Epithelial cell of prostate (primary cell): ENCODE measurements at regions not wholly inside any gene's neighbourhood (a gene's known extent, or its start where the extent isn't known, plus 50 kb on each side); places are given as distances from the start of the nearest gene placed in this dataset.
A peak's percentile ranks its signal among the peaks of the same experiment; 100 is the strongest.

ENCODE experiments used
- DNase-seq: peaks from one replicate; pipeline ENCODE4 v3.0.0-alpha.2; 2011; ENCODE audit warnings: low read depth, low spot score
- H3K27ac ChIP-seq: fragments of 450-650 bp; 2 replicates; pipeline ENCODE4 v1.5.1; 2017; ENCODE audit warnings: mild to moderate bottlenecking

DNA sequence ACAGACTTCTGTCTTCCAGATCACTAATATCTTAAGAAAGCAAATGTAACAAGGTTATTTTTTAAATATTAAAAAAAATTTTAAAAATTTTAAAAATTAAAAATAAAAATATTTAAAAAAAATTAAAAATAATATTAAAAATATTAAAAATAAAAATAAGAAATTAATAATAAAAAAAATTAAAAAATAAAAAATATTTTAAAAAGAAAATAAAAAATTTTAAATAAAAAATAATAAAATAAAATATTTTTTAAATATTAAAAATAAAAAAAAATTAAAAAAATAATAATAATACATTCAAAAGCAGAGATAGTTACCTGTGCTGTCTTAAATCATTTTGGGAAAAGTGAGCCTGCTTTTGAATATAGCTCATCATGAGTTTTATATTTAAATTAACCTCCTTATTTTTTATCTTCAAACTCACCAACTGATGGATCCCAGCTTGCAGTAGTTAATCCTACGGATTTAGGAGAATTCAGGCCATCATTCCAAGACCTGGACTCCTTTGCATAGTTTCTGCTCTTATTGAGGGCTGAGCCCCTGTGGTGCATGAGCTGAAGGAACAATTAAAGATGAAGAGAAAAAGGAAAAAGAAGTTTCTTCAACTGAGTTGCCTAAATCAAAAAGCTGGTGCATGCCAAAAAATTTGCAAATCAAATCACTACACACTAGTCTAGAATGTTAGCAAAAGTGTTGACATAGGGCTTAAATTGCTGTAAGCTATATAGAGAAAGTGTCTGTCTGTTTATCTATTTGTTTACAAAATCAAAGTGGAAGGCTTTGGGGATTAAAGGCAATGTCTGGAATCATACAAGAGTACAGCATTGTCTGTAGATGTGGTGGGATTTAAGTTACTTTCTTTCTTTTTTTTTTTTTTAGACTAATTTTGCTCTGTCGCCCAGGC lies 50.5 kb upstream of the ZNF438 start:
- no peak overlapping the region for H3K27ac ChIP-seq
- no peak for DNase-seq

- H3K27ac ChIP-seq, result no peak overlapping the region
- no peak for DNase-seq
Measured at GRCh38 chr10:31083765-31084184, 52.1 kb upstream of the ZNF438 start.

GRCh38 chr10:31087011-31087410 lies 55.3 kb upstream of the ZNF438 start:
- no peak overlapping the region for H3K27ac ChIP-seq
- no peak for DNase-seq

GRCh38 chr10:31087851-31088250 lies 56.2 kb upstream of the ZNF438 start:
- H3K27ac ChIP-seq, result no peak overlapping the region
- no peak for DNase-seq

GRCh38 chr10:31090894-31091607 lies 59.4 kb upstream of the ZNF438 start:
- H3K27ac ChIP-seq, result no peak overlapping the region
- no peak for DNase-seq

DNA sequence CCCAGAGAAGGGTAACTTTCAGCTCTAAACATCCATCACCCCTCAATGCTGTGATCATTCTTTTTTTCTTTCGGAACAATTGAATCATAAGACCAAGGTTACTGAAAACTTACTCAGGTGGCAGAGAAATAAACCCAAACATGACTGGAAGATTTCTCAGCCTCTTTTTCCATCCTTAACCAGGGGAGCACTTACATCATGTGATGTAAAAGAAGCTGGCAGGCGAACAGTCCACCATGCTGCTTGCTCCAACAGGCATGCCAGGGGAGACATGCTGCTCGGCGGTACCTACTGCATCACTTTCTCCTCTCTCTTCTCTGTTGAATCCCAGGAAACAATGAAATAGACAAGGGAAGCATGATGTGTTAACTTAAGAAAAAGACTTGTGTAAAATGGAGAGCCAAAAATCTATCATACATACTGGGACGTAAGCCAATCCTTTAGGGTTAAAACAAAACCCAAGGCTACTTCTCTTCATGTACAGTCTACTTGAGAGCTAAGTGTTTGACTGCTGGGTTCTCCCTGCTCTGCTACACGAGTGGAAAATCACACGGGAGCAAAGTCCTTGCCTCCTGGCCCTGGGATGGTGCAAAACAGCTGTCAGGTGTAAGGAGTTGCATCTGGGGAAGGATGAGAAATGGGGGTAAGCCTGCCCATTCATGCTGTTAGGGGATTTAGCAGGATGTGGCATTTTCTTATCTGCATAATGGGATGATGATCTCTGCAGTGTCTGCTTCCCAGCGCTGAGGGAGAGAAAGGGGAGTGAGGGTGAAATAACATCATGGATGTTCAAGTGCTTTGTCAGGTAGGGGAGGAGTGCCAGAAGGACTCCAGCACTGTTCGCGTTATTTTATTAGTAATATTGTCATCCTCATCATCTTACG lies 64.3 kb upstream of the ZNF438 start:
- DNase-seq, result no peak
- no peak overlapping the region for H3K27ac ChIP-seq

DNA sequence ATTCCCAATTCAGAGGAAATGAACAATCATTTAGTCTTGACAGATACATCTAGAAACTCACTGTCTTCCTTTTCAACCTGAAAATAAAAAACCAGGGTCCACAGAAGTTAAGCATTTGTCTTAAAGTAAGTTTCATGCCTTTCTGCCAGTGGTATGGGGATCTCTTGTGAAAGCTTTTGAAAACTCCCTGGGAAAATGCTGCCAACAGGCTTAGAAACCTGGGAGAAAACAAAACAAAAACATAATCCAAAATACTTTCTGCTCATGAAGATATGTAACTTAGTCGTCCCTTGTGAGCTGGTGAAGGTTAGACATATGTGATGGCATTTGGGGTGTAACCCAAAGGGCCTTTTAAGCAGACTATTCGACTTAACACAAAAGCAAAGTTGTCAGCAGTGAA lies 66.4 kb upstream of the ZNF438 start:
- no peak overlapping the region for H3K27ac ChIP-seq
- DNase-seq, result no peak

DNA sequence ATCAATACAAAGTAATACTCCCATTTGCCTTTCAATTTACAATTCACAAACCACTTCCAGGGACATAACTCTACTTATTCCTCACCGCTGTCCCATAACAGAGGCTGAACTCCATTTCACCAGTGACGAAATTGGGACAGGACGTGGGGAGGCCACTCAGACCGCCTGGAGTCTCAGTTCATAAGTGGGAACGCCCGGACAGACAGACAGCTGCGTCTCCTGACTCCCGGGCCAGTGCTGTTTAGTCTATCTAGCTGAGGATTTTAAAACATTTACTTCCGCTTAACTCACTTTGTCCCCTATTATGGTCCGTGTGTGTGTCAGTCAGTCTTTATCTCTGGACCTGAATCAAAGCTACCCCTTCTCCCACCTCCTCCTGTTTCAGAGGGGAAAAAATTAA lies 67.4 kb upstream of the ZNF438 start:
- no peak for DNase-seq
- peak overlapping the region; percentile 14 for H3K27ac ChIP-seq

GRCh38 chr10:31099664-31100063 lies 68.0 kb upstream of the ZNF438 start:
- H3K27ac ChIP-seq, result peak overlapping the region; percentile 14
- peak; percentile 85 for DNase-seq

DNA sequence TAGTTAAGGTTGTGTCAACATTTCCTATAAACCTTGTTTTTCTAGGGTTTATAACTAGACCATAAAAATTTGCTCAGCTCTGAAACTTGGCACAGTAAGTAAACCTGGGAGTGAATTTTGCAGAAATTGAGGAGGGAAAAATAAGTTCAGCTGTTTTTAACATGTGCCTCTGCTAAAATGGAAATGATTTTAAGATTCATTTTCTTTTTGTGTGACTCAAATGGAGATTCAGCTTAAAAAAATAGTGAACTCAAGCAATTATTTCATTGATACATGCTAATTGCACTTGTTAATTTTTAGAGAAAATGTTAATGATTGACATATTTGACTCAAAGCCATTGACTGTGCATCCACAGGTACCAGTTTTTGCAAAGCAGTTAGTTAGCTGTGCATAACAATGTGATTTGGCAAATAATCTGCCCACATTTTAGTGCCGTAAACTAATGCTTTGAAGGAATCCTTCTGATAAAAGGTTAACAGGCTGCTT lies 68.5 kb upstream of the ZNF438 start:
- DNase-seq, result no peak
- peak overlapping the region; percentile 14 for H3K27ac ChIP-seq

- peak overlapping the region; percentile 48 for H3K27ac ChIP-seq
- no peak for DNase-seq
Measured at GRCh38 chr10:31100662-31101061, 69.0 kb upstream of the ZNF438 start.

- H3K27ac ChIP-seq, result peak overlapping the region; percentile 48
Measured at GRCh38 chr10:31101123-31101522, 69.5 kb upstream of the ZNF438 start.

GRCh38 chr10:31102421-31102820 lies 70.8 kb upstream of the ZNF438 start:
- H3K27ac ChIP-seq, result no peak overlapping the region
- DNase-seq, result no peak

More at GRCh38 chr10:31101123-31101522, 69.5 kb upstream of the ZNF438 start:
- DNase-seq, result peak; percentile 82

GRCh38 chr10:31103112-31103511 lies 71.4 kb upstream of the ZNF438 start:
- DNase-seq, result no peak
- no peak overlapping the region for H3K27ac ChIP-seq

- H3K27ac ChIP-seq, result no peak overlapping the region
- no peak for DNase-seq
Measured at GRCh38 chr10:31112961-31113360, 81.3 kb upstream of the ZNF438 start.

DNA sequence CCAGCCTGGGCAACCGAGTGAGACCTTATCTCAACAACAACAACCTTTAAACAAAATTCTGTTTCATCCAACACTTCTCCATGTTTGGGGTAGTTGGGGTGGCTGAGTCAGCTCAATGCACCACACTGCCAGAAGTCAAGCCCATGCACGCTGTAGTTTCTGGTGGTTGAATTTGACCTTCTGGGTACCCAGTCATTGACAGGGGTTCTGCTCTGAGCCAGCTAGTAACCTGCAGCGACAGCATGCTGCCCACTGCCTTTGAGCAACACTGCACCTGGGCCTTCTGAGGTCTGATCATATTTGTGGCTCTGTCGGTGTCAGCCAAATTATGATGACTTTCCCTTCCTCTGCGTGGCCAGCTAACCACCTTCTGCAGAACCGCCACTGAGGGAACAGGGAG lies 84.6 kb upstream of the ZNF438 start:
- H3K27ac ChIP-seq, result no peak overlapping the region
- DNase-seq, result no peak

- DNase-seq, result no peak
Measured at GRCh38 chr10:31118556-31118955, 86.9 kb upstream of the ZNF438 start.

DNA sequence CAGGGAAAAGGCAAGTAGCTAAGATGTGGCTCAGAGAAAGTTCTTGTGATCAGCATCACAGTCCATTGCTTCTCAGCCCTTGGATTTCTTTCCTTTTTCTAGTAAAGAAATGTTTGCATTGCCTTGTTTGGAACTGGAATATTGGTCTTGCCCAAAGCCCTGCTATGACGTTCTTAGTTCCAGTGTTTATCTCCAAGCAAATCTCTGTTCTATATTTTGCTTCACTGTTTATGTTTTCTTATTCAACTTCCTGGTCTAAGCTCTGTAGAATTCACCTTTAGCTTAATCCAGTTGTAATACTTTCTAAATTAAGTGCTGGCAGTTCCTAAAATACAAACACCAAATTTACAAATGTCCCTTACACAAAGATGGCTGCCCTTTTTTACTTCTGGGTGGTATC lies 88.7 kb upstream of the ZNF438 start:
- DNase-seq, result no peak
- no peak overlapping the region for H3K27ac ChIP-seq

More at GRCh38 chr10:31118556-31118955, 86.9 kb upstream of the ZNF438 start:
- H3K27ac ChIP-seq, result no peak overlapping the region

DNA sequence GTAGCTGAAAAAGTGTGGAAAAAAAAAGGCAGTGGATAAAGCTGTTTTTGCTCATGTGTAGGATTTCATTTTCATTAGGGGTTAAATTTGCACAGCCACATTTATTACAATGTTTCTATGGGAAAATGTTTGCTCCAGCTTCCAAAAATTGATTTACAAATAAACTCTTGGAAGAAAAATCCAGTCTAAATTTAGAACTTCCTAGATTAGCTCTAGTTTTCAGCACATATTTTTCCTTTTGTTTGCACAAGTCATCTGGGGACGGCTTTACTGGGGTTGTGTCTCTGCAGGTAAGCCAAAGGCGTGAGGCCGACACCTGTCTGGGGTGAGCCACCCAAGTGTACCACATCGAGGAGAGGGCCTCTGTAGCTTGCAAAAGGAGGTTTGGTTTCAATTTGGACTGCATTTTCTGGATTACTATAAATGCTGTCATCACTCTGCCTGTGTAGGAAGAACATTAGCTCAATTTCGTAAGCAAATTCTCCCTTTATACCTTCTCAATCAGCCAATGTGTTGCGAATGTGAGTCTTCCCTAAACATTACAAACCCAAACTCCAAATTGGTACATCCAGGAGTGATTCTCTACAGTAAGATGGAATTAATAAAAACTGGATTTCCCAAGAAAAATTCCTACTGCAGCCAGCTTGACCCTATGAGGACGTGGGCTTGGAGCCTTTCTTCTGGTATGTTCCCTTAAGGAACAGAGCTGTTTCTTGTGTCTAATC lies 89.5 kb upstream of the ZNF438 start:
- DNase-seq, result no peak

More for the DNA sequence above, 89.5 kb upstream of the ZNF438 start:
- H3K27ac ChIP-seq, result no peak overlapping the region
